HepG2 (cell line): ENCODE measurements at regions not wholly inside any gene's neighbourhood (a gene's known extent, or its start where the extent isn't known, plus 50 kb on each side); places are given as distances from the start of the nearest gene placed in this dataset.

Experiments used
- ATAC-seq: fragments of 200-7000 bp; cut with Tn5 transposase; 3 replicates; pipeline ENCODE4 v1.9.1; 2020; ENCODE audit warnings: mild to moderate bottlenecking, moderate library complexity
- BruUV-seq: library from RNA; stranded (reverse); fragments of 400-500 nt; replicated peaks from 2 replicates; lab custom pipeline; 2021; lab: Mats Ljungman, UMichigan
- CTCF ChIA-PET: fragments of 300-600 bp; formaldehyde crosslinking; extraction: SDS; loops from one replicate; lab custom pipeline; 2021; ENCODE audit warnings: low total read pairs, inconsistent platforms, low intra/inter-chr PET ratio; lab: Yijun Ruan, JAX
- POLR2A ChIA-PET: fragments of 350-600 bp; sonication (Branson Sonifier 250); formaldehyde crosslinking; loops from one replicate; lab custom pipeline; 2020; ENCODE audit warnings: antibody characterized with exemption, inconsistent platforms; lab: Yijun Ruan, JAX
- DNase-seq: peaks from one replicate; pipeline ENCODE4 v3.0.0-alpha.2; 2015; ENCODE audit warnings: low spot score
- FAIRE-seq: peaks from 3 replicates; lab custom pipeline; 2011; peaks lifted over from hg19 to GRCh38; lab: Jason Lieb, UNC
- H2AFZ ChIP-seq: one replicate; pipeline ENCODE4 v1.6.1; 2011; ENCODE audit warnings: low read length, inconsistent platforms
- H3K27ac ChIP-seq: fragments of 300-600 bp; 3 replicates; pipeline ENCODE4 v1.8.0; 2011; ENCODE audit warnings: mixed run types, mild to moderate bottlenecking, mixed read lengths, low read length, inconsistent platforms; ENCODE audit not compliant: insufficient read depth; ENCODE audit errors: extremely low read length
- H3K27me3 ChIP-seq, 2 experiments: fragments of 200-600 bp in 1 of 2; 2 replicates in 1 of 2; 3 replicates in 1 of 2; pipeline versions ENCODE4 v1.6.0 to v1.8.0; 2011; ENCODE audit warnings: low read length in 2 of 2, mild to moderate bottlenecking in 2 of 2, moderate library complexity in 2 of 2, inconsistent platforms in 1 of 2; ENCODE audit not compliant: insufficient read depth in 2 of 2, control insufficient read depth in 1 of 2
- H3K36me3 ChIP-seq, 2 experiments: fragments of 200-600 bp in 1 of 2; replicated peaks in 1 of 2; 2 replicates in 1 of 2; 3 replicates in 1 of 2; pipeline versions ENCODE4 v1.5.1 to v1.8.0; 2011; ENCODE audit warnings: low read length in 2 of 2, inconsistent platforms in 1 of 2; ENCODE audit not compliant: insufficient read depth in 2 of 2, control insufficient read depth in 1 of 2
- H3K4me1 ChIP-seq: 2 replicates; pipeline ENCODE4 v1.5.1; 2012; ENCODE audit warnings: low read length, inconsistent platforms; ENCODE audit not compliant: insufficient read depth
- H3K4me2 ChIP-seq: 2 replicates; pipeline ENCODE4 v1.6.0; 2011; ENCODE audit warnings: low read depth, low read length, inconsistent platforms
- H3K4me3 ChIP-seq, 3 experiments: fragments of 200-600 bp in 1 of 3; sonication (generic), shearing (Covaris generic) in 1 of 3; replicated peaks in 1 of 3; 2 replicates each; pipeline ENCODE4 v1.5.1; 2011 to 2016; ENCODE audit warnings: low read length in 3 of 3, inconsistent platforms in 2 of 3, low read depth in 2 of 3, mild to moderate bottlenecking in 2 of 3, control low read depth in 1 of 3, mixed read lengths in 1 of 3; ENCODE audit not compliant: insufficient read depth in 1 of 3
- H3K79me2 ChIP-seq: one replicate; pipeline ENCODE4 v1.6.1; 2011; ENCODE audit warnings: low read length, inconsistent platforms; ENCODE audit not compliant: insufficient read depth
- H3K9ac ChIP-seq: 2 replicates; pipeline ENCODE4 v1.6.0; 2011; ENCODE audit warnings: mild to moderate bottlenecking, low read depth, low read length, inconsistent platforms; ENCODE audit not compliant: insufficient read depth
- H3K9me3 ChIP-seq: 2 replicates; pipeline ENCODE4 v1.5.1; 2012; ENCODE audit warnings: mild to moderate bottlenecking, low read length
- H4K20me1 ChIP-seq: 2 replicates; pipeline ENCODE4 v1.6.0; 2011; ENCODE audit warnings: inconsistent platforms, mild to moderate bottlenecking, low read length, moderate library complexity; ENCODE audit not compliant: insufficient read depth
- GLI4 ChIP-seq: sonication (generic); formaldehyde crosslinking; IDR thresholded peaks from 2 replicates; pipeline ENCODE4 v1.5.1; 2020; ENCODE audit warnings: missing genetic modification reagents, mild to moderate bottlenecking, moderate library complexity, borderline replicate concordance
- HMG20B ChIP-seq: conservative IDR thresholded peaks from 2 replicates; pipeline ENCODE4 v1.6.1; 2016; ENCODE audit warnings: missing genetic modification reagents, missing compliant biosample characterization
- IRF9 ChIP-seq: sonication (generic); formaldehyde crosslinking; IDR thresholded peaks from 2 replicates; pipeline ENCODE4 v1.8.0; 2022; ENCODE audit warnings: missing genetic modification reagents, mild to moderate bottlenecking, borderline replicate concordance
- NR2F6 ChIP-seq, 2 experiments: IDR thresholded peaks; 2 replicates each; pipeline ENCODE4 v1.6.1; 2016; ENCODE audit warnings: antibody characterized with exemption in 1 of 2, mild to moderate bottlenecking in 1 of 2
- PHB2 ChIP-seq: fragments of 450-650 bp; IDR thresholded peaks from 2 replicates; pipeline ENCODE4 v1.6.1; 2018; ENCODE audit not compliant: partially characterized antibody
- RARA ChIP-seq: IDR thresholded peaks from 2 replicates; pipeline ENCODE4 v1.6.1; 2016; ENCODE audit warnings: missing genetic modification reagents, missing compliant biosample characterization
- RXRB ChIP-seq: IDR thresholded peaks from 2 replicates; pipeline ENCODE4 v1.6.1; 2016; ENCODE audit warnings: borderline replicate concordance, missing genetic modification reagents, missing compliant biosample characterization
- SOX13 ChIP-seq, 3 experiments: fragments of 450-650 bp in 1 of 3; sonication (generic) in 1 of 3; formaldehyde crosslinking in 1 of 3; IDR thresholded peaks in 2 of 3; conservative IDR thresholded peaks in 1 of 3; 2 replicates each; pipeline versions ENCODE4 v1.5.0 to v1.6.1; 2016 to 2020; ENCODE audit warnings: antibody characterized with exemption in 1 of 3, mild to moderate bottlenecking in 1 of 3, missing compliant biosample characterization in 1 of 3, missing genetic modification reagents in 1 of 3, moderate library complexity in 1 of 3
- ZBTB1 ChIP-seq: sonication (generic); formaldehyde crosslinking; IDR thresholded peaks from 2 replicates; pipeline ENCODE4 v1.4.0; 2020; ENCODE audit warnings: missing genetic modification reagents, borderline replicate concordance
- ZBTB21 ChIP-seq: sonication (generic); formaldehyde crosslinking; IDR thresholded peaks from 2 replicates; pipeline ENCODE4 v1.4.0; 2020; ENCODE audit warnings: missing genetic modification reagents
- ZC3H13 ChIP-seq: sonication (generic); formaldehyde crosslinking; IDR thresholded peaks from 2 replicates; pipeline ENCODE4 v1.8.1; 2023; ENCODE audit warnings: mild to moderate bottlenecking, missing genetic modification reagents, moderate library complexity
- ZNF33B ChIP-seq: sonication (generic); formaldehyde crosslinking; IDR thresholded peaks from 2 replicates; pipeline ENCODE4 v1.5.1; 2020; ENCODE audit warnings: mild to moderate bottlenecking, missing genetic modification reagents
- ZNF513 ChIP-seq: sonication (generic); formaldehyde crosslinking; conservative IDR thresholded peaks from 2 replicates; pipeline ENCODE4 v1.5.0; 2020; ENCODE audit warnings: missing genetic modification reagents
- WGBS: methylation state at CpG from one replicate; pipeline ENCODE4 v1.1.6; 2017; ENCODE audit warnings: low lambda C conversion rate; 5-methylcytosine and 5-hydroxymethylcytosine counted together
- in situ Hi-C: cut with HindIII; loops from 2 replicates; pipeline ENCODE4 v1.10.0; 2017; ENCODE audit warnings: low pct_unique_long_range_greater_than_20kb; ENCODE audit not compliant: extremely low pct_ligation_motif_present
- intact Hi-C: fragments of 100-400 bp; cut with micrococcal nuclease; formaldehyde crosslinking; loops from one replicate; pipeline ENCODE4 v1.10.0; 2022; ENCODE audit not compliant: unreplicated experiment

- TF ChIP-seq IRF9 (CRISPR knock-in tag) (no peak), ZC3H13 (CRISPR knock-in tag) (no peak)
Observed at GRCh38 chr20:12014736-12015135, 97.0 kb downstream of the BTBD3 start (continued).

GRCh38 chr20:12016291-12016690, 98.6 kb downstream of the BTBD3 start:
- intact Hi-C loops (no loop called here), in situ Hi-C loops (no loop called here)
- Histone ChIP-seq H3K9me3 (no peaks in the 10 kb centered on the region), H3K27me3 (no peaks in the 10 kb centered on the region), H3K36me3 (no peaks in the 10 kb centered on the region), H3K27ac (no peak overlapping the region), H3K4me2 (no peak overlapping the region), H3K4me3 (no peak overlapping the region), H3K4me1 (no peaks in the 10 kb centered on the region), H3K9ac (no peak overlapping the region), H3K79me2 (no peaks in the 10 kb centered on the region), H4K20me1 (no peaks in the 10 kb centered on the region), H2AFZ (no peak overlapping the region)
- 1% methylated on average over 2 of the region's 2 CpGs for WGBS
- CTCF ChIA-PET: no interaction called here
- POLR2A ChIA-PET: no interaction called here
- no peak for ATAC-seq
- DNase-seq: no peak
- BruUV-seq: no TSS peak
- no peak for TF ChIP-seq ZNF513 (CRISPR knock-in tag)
- no peak for TF ChIP-seq RXRB (CRISPR knock-in tag)
- no peak for TF ChIP-seq ZBTB1
- TF ChIP-seq RARA (CRISPR knock-in tag): no peak
- TF ChIP-seq PHB2: no peak
- no peak for TF ChIP-seq ZNF33B (CRISPR knock-in tag)
- no peak for TF ChIP-seq HMG20B
- no peak for TF ChIP-seq SOX13 (IDR thresholded peaks at IDR 0.05)
- TF ChIP-seq SOX13 (CRISPR knock-in tag; conservative IDR thresholded peaks at IDR 0.05 in 1 of 2, IDR thresholded peaks at IDR 0.05 in 1 of 2): no peak
- no peak for TF ChIP-seq NR2F6 (IDR thresholded peaks at IDR 0.05)
- TF ChIP-seq NR2F6 (CRISPR knock-in tag; IDR thresholded peaks at IDR 0.05): no peak
- no peak for TF ChIP-seq ZBTB21
- TF ChIP-seq GLI4 (CRISPR knock-in tag): no peak
- FAIRE-seq: no peak
